ENCODE measurements at regions not wholly inside any gene's neighbourhood (a gene's known extent, or its start where the extent isn't known, plus 50 kb on each side); places are given as distances from the start of the nearest gene placed in this dataset.

DNA sequence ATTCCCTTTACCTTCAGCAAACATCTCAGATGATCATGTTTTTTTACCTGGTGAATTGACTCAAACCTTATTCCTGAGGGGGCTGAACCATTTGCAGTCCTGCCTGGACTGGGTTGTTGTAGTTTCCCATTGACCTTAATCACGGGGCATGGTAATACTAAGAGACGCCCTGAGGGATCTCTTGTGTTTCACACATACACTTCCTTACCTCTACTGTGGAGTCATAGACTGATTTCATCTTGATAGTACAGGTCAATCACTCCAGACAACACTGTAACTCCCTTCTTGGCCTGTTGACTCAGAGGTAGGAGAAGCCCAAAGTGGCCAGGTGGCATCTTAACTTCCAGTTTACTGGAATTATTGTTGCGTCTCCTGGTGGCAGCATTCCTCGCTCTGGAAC, 1064.0 kb upstream of the PCDH10 start:
- TF ChIP-seq CTCF (IDR thresholded peaks at IDR 0.05) = no peak
- no peak for TF ChIP-seq POLR2A (IDR thresholded peaks at IDR 0.05)

Measured in lower leg skin (tissue), 3 donors.